ENCODE measurements at regions not wholly inside any gene's neighbourhood (a gene's known extent, or its start where the extent isn't known, plus 50 kb on each side); places are given as distances from the start of the nearest gene placed in this dataset.

DNA sequence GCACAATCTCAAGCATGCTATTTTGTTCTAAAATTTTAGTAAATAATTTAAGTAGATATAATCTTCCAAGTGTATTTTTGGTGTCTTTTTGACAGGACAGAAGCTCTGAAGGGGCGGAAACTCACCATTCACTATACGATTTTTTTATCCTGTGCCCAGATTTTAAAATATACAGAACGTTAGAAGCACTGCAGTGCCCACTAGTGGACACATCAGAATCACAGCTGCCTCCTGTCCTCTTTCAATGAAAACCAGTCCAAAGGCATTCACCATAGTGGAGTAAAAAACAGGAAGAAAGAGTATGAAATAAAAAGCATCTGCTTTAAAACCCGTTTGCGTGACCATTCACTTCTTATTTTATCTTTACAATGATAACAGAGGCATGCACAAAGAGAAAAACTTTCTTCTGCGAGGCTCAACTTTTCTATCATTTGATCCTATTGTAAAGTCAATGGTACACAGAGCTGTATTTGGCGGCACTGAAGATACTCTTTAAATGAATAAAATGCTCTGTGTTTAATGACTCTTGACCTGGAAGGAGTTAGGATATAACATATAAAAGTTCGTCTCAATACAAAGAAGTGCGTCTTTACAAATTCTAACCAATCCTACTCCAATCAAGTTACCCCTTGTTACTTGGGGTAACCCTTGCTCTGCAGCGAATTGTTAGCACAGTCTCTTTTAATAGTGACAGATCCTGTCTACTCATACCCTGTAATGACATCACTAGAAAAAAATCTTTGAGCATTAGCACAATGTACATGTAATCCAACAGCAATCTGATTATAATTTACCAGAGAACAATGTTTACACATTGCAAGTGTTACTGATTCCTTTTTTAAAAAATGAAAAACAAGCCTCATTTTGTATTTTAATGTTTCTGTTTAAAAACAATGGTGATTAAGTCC, 339.8 kb upstream of the PSMD7 start:
- TF ChIP-seq, protein P1, sequence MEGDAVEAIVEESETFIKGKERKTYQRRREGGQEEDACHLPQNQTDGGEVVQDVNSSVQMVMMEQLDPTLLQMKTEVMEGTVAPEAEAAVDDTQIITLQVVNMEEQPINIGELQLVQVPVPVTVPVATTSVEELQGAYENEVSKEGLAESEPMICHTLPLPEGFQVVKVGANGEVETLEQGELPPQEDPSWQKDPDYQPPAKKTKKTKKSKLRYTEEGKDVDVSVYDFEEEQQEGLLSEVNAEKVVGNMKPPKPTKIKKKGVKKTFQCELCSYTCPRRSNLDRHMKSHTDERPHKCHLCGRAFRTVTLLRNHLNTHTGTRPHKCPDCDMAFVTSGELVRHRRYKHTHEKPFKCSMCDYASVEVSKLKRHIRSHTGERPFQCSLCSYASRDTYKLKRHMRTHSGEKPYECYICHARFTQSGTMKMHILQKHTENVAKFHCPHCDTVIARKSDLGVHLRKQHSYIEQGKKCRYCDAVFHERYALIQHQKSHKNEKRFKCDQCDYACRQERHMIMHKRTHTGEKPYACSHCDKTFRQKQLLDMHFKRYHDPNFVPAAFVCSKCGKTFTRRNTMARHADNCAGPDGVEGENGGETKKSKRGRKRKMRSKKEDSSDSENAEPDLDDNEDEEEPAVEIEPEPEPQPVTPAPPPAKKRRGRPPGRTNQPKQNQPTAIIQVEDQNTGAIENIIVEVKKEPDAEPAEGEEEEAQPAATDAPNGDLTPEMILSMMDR (IDR thresholded peaks at IDR 0.05; ENCODE audit: unreplicated experiment), result peak; percentile 95
- Mint-ChIP-seq H3K27me3 (peaks cover 13% of the 10 kb centered on the region), H3K9me3 (ENCODE audit: low read depth) (peaks cover 3% of the 10 kb centered on the region), H3K4me3 (ENCODE audit: low read depth) (no peak overlapping the region), H3K4me1 (ENCODE audit: low read depth) (no peaks in the 10 kb centered on the region), H3K36me3 (ENCODE audit: insufficient read depth) (no peaks in the 10 kb centered on the region), H3K27ac (no peak overlapping the region)
- DNase-seq (ENCODE audit: low spot score, unreplicated experiment), result peak; percentile 45

DNA sequence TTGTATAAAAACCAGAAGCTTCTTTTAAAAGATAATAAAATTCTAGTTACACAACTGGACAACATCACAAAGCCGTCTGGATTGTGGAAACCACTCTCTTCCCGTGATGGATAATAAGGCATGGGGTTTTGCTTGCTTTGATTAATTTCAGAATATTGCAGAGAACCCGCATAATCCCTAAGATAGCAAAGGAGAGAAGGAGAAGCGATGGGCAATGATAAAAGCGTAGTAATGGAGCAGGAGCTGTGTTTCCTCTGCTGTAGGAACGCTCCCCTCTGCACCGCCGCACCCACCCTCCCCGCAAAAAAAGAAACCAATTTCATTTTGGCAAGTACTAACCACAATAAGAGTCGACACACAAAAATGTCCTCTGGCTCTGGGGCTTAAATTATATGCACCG, 340.9 kb upstream of the PSMD7 start:
- Mint-ChIP-seq H3K36me3 (ENCODE audit: insufficient read depth) (no peaks in the 10 kb centered on the region), H3K4me1 (ENCODE audit: low read depth) (no peaks in the 10 kb centered on the region), H3K9me3 (ENCODE audit: low read depth) (no peaks in the 10 kb centered on the region), H3K27me3 (peaks cover 17% of the 10 kb centered on the region), H3K4me3 (ENCODE audit: low read depth) (no peak overlapping the region), H3K27ac (no peak overlapping the region)
- TF ChIP-seq, protein P1 (IDR thresholded peaks at IDR 0.05; ENCODE audit: unreplicated experiment), result no peak
- DNase-seq (ENCODE audit: low spot score, unreplicated experiment), result no peak

DNA sequence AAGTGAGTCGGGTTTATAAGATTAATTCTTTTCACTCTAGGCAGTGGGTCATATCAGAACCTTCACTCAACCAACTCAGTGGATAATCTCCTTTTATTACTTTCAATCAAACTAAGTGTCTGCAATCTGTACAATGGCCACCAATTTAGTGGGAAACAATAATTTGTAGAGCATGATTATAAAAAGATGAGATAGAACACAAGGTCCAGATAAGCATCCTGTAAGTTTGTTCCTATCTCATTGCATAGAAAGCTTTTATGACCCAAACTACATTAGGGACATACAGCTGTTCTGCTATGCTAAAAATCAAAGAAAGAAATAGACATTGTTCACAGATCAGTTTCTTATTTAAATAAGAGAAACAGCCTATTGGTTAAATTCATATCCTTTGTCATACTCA, 341.4 kb upstream of the PSMD7 start:
- Mint-ChIP-seq H3K4me1 (ENCODE audit: low read depth) (no peaks in the 10 kb centered on the region), H3K27me3 (peaks cover 17% of the 10 kb centered on the region), H3K36me3 (ENCODE audit: insufficient read depth) (no peaks in the 10 kb centered on the region), H3K4me3 (ENCODE audit: low read depth) (no peak overlapping the region), H3K27ac (no peak overlapping the region), H3K9me3 (ENCODE audit: low read depth) (no peaks in the 10 kb centered on the region)
- DNase-seq (ENCODE audit: low spot score, unreplicated experiment), result no peak
- TF ChIP-seq, protein P1 (IDR thresholded peaks at IDR 0.05; ENCODE audit: unreplicated experiment), result no peak

DNA sequence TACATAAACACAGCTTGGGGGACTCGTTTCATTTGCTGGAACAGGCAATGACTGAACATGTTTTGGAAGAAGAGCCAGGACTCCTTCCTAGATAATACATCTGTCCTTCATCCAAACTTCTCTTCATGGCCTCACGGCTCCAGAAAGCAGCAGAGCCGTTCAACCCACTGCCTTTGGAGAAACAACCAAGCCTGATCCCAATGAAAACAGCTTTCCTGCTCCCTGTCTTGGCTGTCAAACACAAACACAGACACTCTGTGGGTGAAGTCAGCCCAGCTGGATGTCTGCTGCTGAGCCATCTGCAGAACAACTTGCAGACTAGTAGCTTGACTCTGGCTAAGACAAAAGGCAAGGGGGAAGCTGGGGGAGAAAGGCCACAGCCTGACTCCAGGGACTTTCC, 345.1 kb upstream of the PSMD7 start:
- H3K4me1 Mint-ChIP-seq (ENCODE audit: low read depth), result no peaks in the 10 kb centered on the region
- no peak for DNase-seq (ENCODE audit: low spot score, unreplicated experiment)

DNA sequence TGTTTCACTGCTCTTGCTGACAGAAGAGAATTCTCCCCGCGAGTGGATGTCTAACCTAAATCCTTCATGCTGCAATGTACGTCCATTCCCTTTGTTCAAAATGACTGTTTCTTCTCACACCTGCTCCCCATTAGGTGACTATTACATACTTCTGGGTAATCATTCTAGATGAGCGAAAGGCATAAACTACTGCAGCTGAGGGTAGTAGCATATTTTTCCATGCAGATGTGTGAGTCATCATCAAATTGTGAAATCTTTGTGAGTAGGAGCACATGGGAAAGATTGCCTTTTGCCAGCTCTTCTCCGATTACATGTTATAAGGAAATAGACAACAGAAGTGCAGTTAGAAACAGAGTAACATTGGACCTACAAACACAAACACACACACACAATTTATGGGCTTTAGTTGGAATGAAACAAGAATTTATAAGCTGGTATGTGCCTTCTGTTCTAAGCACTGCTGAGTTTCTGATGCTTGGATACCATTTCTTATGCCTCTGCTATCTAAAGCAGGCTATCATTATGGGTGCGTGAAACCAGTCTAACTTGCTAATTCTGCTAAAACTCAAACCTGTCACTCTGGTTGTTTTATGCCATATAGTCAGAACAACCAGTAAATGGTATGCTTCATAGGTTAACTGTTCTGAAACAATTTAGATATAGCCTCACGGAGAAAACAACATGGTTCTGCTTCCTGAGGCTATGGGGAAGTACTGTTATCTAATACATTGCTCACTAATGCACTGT, 346.9 kb upstream of the PSMD7 start:
- no peak for DNase-seq (ENCODE audit: low spot score, unreplicated experiment)
- peaks cover 21% of the 10 kb centered on the region for H3K27me3 Mint-ChIP-seq
- H3K27ac Mint-ChIP-seq, result no peak overlapping the region
- no peaks in the 10 kb centered on the region for H3K4me1 Mint-ChIP-seq (ENCODE audit: low read depth)
- TF ChIP-seq, protein P1 (IDR thresholded peaks at IDR 0.05; ENCODE audit: unreplicated experiment), result no peak
- no peak overlapping the region for H3K4me3 Mint-ChIP-seq (ENCODE audit: low read depth)
- H3K36me3 Mint-ChIP-seq (ENCODE audit: insufficient read depth), result no peaks in the 10 kb centered on the region
- no peaks in the 10 kb centered on the region for H3K9me3 Mint-ChIP-seq (ENCODE audit: low read depth)

More for the DNA sequence above, 345.1 kb upstream of the PSMD7 start:
- Mint-ChIP-seq H3K27me3 (peaks cover 21% of the 10 kb centered on the region), H3K4me3 (ENCODE audit: low read depth) (no peak overlapping the region), H3K36me3 (ENCODE audit: insufficient read depth) (no peaks in the 10 kb centered on the region), H3K9me3 (ENCODE audit: low read depth) (no peaks in the 10 kb centered on the region), H3K27ac (no peak overlapping the region)
- TF ChIP-seq, protein P1 (IDR thresholded peaks at IDR 0.05; ENCODE audit: unreplicated experiment), result no peak
